ENCODE measurements at regions not wholly inside any gene's neighbourhood (a gene's known extent, or its start where the extent isn't known, plus 50 kb on each side); places are given as distances from the start of the nearest gene placed in this dataset.
"Not testable (repeated sequence)": the region's sequence is repeated elsewhere in the genome, so short reads cannot be mapped to it uniquely, and the experiment has no call there.

GRCh38 chrX:1764883-1765364 is 150.1 kb downstream of the ASMT start:
- not testable (repeated sequence) for TF ChIP-seq EP300 (IDR thresholded peaks at IDR 0.05); NPAS2 (CRISPR knock-in tag; IDR thresholded peaks at IDR 0.05; ENCODE audit: borderline replicate concordance); CTCF (IDR thresholded peaks at IDR 0.05); JUN (IDR thresholded peaks at IDR 0.05); POLR2A (IDR thresholded peaks at IDR 0.05; ENCODE audit: low read length); MYC (IDR thresholded peaks at IDR 0.05; ENCODE audit: borderline replicate concordance, low read length); REST (IDR thresholded peaks at IDR 0.05); MAZ (IDR thresholded peaks at IDR 0.05; ENCODE audit: borderline replicate concordance, low read depth, low read length); ZSCAN20 (CRISPR knock-in tag; IDR thresholded peaks at IDR 0.05); NR3C1 (IDR thresholded peaks at IDR 0.05)
- TF ChIP-seq MAX (IDR thresholded peaks at IDR 0.05), result 0 out of 2 replicates have a peak, but pooled peaks have one; percentile 22
